ENCODE measurements at regions not wholly inside any gene's neighbourhood (a gene's known extent, or its start where the extent isn't known, plus 50 kb on each side); places are given as distances from the start of the nearest gene placed in this dataset.

GRCh38 chr10:84838851-84839250, 510.5 kb downstream of the CCSER2 start:
- WGBS, 2 donors (ENCODE audit: low coverage in 1 of 2), result 92 to 97% methylated on average over 4 to 5 of the region's 6 CpGs
- no peak for TF ChIP-seq EP300 (IDR thresholded peaks at IDR 0.05)
- H3K27me3 ChIP-seq, result no peaks in the 10 kb centered on the region
- no peaks in the 10 kb centered on the region for H3K36me3 ChIP-seq
- ATAC-seq, result no peak
- H3K4me1 ChIP-seq, result no peaks in the 10 kb centered on the region
- H3K27ac ChIP-seq, result no peak overlapping the region
- H3K9me3 ChIP-seq, result no peaks in the 10 kb centered on the region
- H3K4me3 ChIP-seq, result no peak overlapping the region

GRCh38 chr10:84842593-84842992, 514.2 kb downstream of the CCSER2 start:
- no peak for ATAC-seq
- no peaks in the 10 kb centered on the region for H3K9me3 ChIP-seq
- no peaks in the 10 kb centered on the region for H3K36me3 ChIP-seq
- no peaks in the 10 kb centered on the region for H3K4me1 ChIP-seq
- H3K27me3 ChIP-seq, result no peaks in the 10 kb centered on the region
- H3K27ac ChIP-seq, result no peak overlapping the region
- no peak overlapping the region for H3K4me3 ChIP-seq
- no peak for TF ChIP-seq POLR2AphosphoS5 (IDR thresholded peaks at IDR 0.05)
- TF ChIP-seq POLR2A (IDR thresholded peaks at IDR 0.05), result no peak
- TF ChIP-seq EP300 (IDR thresholded peaks at IDR 0.05), result no peak
- TF ChIP-seq CTCF (IDR thresholded peaks at IDR 0.05), result no peak

DNA sequence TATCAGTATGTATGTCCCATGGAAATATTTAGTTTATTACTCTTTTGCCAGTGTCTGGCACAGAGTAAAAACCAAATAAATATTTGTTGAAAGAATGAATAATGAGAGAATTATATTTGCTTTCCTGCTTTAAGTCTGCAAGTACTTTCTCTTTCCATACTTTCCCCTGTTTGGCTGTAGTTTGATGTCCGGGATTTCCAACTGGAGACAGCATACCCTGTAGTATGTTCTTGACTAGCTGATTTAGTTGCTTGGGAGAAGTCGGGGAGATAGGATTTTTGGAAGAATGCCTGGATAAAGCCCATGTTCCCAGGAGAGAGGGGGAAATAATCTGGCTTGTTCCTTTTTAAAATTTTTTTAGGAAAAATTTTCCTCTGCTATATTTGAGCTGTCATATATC, 516.1 kb downstream of the CCSER2 start:
- Histone ChIP-seq H3K27ac (no peak overlapping the region), H3K4me1 (no peaks in the 10 kb centered on the region), H3K27me3 (no peaks in the 10 kb centered on the region), H3K36me3 (no peaks in the 10 kb centered on the region), H3K4me3 (no peak overlapping the region), H3K9me3 (no peaks in the 10 kb centered on the region)
- no peak for TF ChIP-seq CTCF (IDR thresholded peaks at IDR 0.05)
- TF ChIP-seq POLR2AphosphoS5 (IDR thresholded peaks at IDR 0.05), result no peak
- TF ChIP-seq EP300 (IDR thresholded peaks at IDR 0.05), result no peak
- TF ChIP-seq POLR2A (IDR thresholded peaks at IDR 0.05), result no peak
- 14 to 16% methylated on average over 1 to 2 of the region's 2 CpGs for WGBS, 2 donors (ENCODE audit: low coverage in 1 of 2)
- no peak for ATAC-seq

DNA sequence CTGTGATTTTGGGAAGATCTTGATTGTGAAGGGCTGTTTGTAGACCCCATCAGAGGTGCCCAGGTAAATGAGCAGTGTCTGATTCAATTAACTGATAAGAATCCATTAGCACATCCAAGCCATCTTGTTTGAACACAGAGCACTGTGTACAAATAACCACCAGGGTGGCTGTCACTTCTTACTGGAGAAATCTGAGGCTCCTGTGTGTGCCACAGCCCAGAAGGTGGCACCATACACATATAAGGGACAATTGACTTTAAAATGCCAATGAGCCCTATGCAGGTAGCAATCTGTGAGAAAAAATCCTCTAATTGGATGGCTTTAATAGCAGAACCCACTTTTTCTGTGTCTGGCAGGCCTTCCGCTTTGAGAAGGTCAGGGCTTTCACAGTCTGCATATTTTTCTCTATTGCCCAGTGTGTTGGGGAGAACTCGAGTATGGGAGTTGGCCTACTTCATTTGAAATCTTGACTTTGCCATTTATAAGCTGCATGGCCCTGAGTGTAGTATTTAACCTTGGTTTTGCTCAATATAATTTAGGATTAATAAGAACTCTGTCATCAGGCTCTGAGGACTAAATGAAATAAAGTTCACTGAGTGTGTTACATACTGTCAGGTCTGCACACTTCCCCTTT, 517.4 kb downstream of the CCSER2 start:
- 80% methylated on average over 1 of the region's 2 CpGs; no CpG with 5 or more reads in 1 of the 2 donors for WGBS, 2 donors (ENCODE audit: low coverage in 1 of 2)
- Histone ChIP-seq H3K9me3 (no peaks in the 10 kb centered on the region), H3K4me1 (no peaks in the 10 kb centered on the region), H3K4me3 (no peak overlapping the region), H3K27ac (no peak overlapping the region), H3K27me3 (no peaks in the 10 kb centered on the region), H3K36me3 (no peaks in the 10 kb centered on the region)
- TF ChIP-seq POLR2AphosphoS5 (IDR thresholded peaks at IDR 0.05), result no peak
- no peak for TF ChIP-seq EP300 (IDR thresholded peaks at IDR 0.05)
- no peak for TF ChIP-seq POLR2A (IDR thresholded peaks at IDR 0.05)
- TF ChIP-seq CTCF (IDR thresholded peaks at IDR 0.05), result peak in 1 of 4 experiments; percentile 7
- ATAC-seq, result no peak

- no peaks in the 10 kb centered on the region for H3K9me3 ChIP-seq
- H3K27me3 ChIP-seq, result no peaks in the 10 kb centered on the region
- no peak for ATAC-seq
- no peak overlapping the region for H3K27ac ChIP-seq
- TF ChIP-seq POLR2A (IDR thresholded peaks at IDR 0.05), result no peak
- TF ChIP-seq POLR2AphosphoS5 (IDR thresholded peaks at IDR 0.05), result no peak
- no peak for TF ChIP-seq EP300 (IDR thresholded peaks at IDR 0.05)
- TF ChIP-seq CTCF (IDR thresholded peaks at IDR 0.05), result no peak
- H3K4me3 ChIP-seq, result no peak overlapping the region
- no peaks in the 10 kb centered on the region for H3K4me1 ChIP-seq
- 57 to 58% methylated on average over 2 to 3 of the region's 4 CpGs for WGBS, 2 donors (ENCODE audit: low coverage in 1 of 2)
- H3K36me3 ChIP-seq, result no peaks in the 10 kb centered on the region
Observed at GRCh38 chr10:84846658-84847316, 518.4 kb downstream of the CCSER2 start.

Measured in gastroesophageal sphincter (tissue), 4 donors.